ENCODE measurements at regions not wholly inside any gene's neighbourhood (a gene's known extent, or its start where the extent isn't known, plus 50 kb on each side); places are given as distances from the start of the nearest gene placed in this dataset.

DNA sequence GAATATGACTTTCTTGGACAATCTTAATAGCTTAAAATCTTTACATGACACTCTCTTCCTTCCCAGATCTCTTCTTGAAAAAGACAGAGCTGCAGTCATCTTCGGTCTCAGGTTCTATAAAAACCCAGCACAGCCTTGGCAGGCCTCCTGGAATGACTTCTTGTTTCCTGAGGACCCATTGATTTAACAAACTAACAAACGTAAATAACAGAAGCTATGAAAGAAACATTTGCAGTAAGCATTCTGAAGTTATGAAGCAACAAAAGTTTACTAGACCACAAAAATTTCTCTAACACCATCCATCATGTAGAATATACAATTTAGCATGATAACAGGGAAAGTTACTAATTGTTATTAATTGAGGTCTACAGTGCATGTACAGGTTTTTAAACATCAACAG, 62.8 kb upstream of the STARD13 start:
- TF ChIP-seq, protein P1, sequence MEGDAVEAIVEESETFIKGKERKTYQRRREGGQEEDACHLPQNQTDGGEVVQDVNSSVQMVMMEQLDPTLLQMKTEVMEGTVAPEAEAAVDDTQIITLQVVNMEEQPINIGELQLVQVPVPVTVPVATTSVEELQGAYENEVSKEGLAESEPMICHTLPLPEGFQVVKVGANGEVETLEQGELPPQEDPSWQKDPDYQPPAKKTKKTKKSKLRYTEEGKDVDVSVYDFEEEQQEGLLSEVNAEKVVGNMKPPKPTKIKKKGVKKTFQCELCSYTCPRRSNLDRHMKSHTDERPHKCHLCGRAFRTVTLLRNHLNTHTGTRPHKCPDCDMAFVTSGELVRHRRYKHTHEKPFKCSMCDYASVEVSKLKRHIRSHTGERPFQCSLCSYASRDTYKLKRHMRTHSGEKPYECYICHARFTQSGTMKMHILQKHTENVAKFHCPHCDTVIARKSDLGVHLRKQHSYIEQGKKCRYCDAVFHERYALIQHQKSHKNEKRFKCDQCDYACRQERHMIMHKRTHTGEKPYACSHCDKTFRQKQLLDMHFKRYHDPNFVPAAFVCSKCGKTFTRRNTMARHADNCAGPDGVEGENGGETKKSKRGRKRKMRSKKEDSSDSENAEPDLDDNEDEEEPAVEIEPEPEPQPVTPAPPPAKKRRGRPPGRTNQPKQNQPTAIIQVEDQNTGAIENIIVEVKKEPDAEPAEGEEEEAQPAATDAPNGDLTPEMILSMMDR (IDR thresholded peaks at IDR 0.05; ENCODE audit: control extremely low read depth, extremely low read depth), result no peak
- Histone ChIP-seq H3K4me1 (ENCODE audit: control insufficient read depth in 5 of 5, insufficient read depth in 5 of 5, low read length in 5 of 5) (peaks cover 0 to 24% (median 6%) of the 10 kb centered on the region in 5 donors), H3K27ac (ENCODE audit: low read depth in 1 of 2, low read length in 1 of 2) (no peak overlapping the region), H3K27me3 (ENCODE audit: control insufficient read depth in 3 of 3, insufficient read depth in 3 of 3, low read length in 2 of 3) (no peaks in the 10 kb centered on the region), H3K36me3 (ENCODE audit: control insufficient read depth in 4 of 4, insufficient read depth in 4 of 4, low read length in 4 of 4) (no peaks in the 10 kb centered on the region), H3K4me3 (no peak overlapping the region), H3K9me3 (ENCODE audit: control insufficient read depth in 4 of 4, insufficient read depth in 3 of 4, low read length in 3 of 4) (no peaks in the 10 kb centered on the region), H3K9ac (ENCODE audit: insufficient read depth in 1 of 2, low read length in 2 of 2) (no peak overlapping the region)
- DNase-seq, result no peak
- ATAC-seq (ENCODE audit: insufficient read depth, low FRiP score), result no peak
- 46 to 66% methylated on average over 2 of the region's 2 CpGs for whole genome bisulfite sequencing, 2 donors

GRCh38 chr13:33349288-33349985, 63.9 kb upstream of the STARD13 start:
- ATAC-seq (ENCODE audit: insufficient read depth, low FRiP score), result peak; percentile 13
- H3K4me3 ChIP-seq, result peak overlapping the region; percentile 84
- no peaks in the 10 kb centered on the region for H3K27me3 ChIP-seq (ENCODE audit: control insufficient read depth in 3 of 3, insufficient read depth in 3 of 3, low read length in 2 of 3)
- H3K36me3 ChIP-seq (ENCODE audit: control insufficient read depth in 4 of 4, insufficient read depth in 4 of 4, low read length in 4 of 4), result no peaks in the 10 kb centered on the region
- no peaks in the 10 kb centered on the region for H3K9me3 ChIP-seq (ENCODE audit: control insufficient read depth in 4 of 4, insufficient read depth in 3 of 4, low read length in 3 of 4)
- H3K27ac ChIP-seq (ENCODE audit: low read depth in 1 of 2, low read length in 1 of 2), result peak overlapping the region; percentile 75 to 92
- H3K9ac ChIP-seq (ENCODE audit: insufficient read depth in 1 of 2, low read length in 2 of 2), result peak overlapping the region; percentile 27 to 35
- TF ChIP-seq, protein P1 (IDR thresholded peaks at IDR 0.05; ENCODE audit: control extremely low read depth, extremely low read depth), result no peak
- no peak for DNase-seq
- H3K4me1 ChIP-seq (ENCODE audit: control insufficient read depth in 5 of 5, insufficient read depth in 5 of 5, low read length in 5 of 5), result peaks cover 0 to 28% (median 6%) of the 10 kb centered on the region in 5 donors
- WGBS, 2 donors, result 46 to 63% methylated on average over 21 of the region's 21 CpGs

- DNase-seq (peak; percentile 62 to 77 (median 64)), ATAC-seq (ENCODE audit: insufficient read depth, low FRiP score) (peak; percentile 91)
- H3K9ac ChIP-seq (ENCODE audit: insufficient read depth in 1 of 2, low read length in 2 of 2), result peak overlapping the region; percentile 27 to 67
- TF ChIP-seq, protein P1 (IDR thresholded peaks at IDR 0.05; ENCODE audit: control extremely low read depth, extremely low read depth), result no peak
- WGBS, 2 donors, result 2% methylated on average over 63 to 84 of the region's 84 CpGs
- peaks cover 0 to 28% (median 6%) of the 10 kb centered on the region in 5 donors for H3K4me1 ChIP-seq (ENCODE audit: control insufficient read depth in 5 of 5, insufficient read depth in 5 of 5, low read length in 5 of 5)
- H3K4me3 ChIP-seq, result peak overlapping the region; percentile 84
- peak overlapping the region; percentile 75 to 92 for H3K27ac ChIP-seq (ENCODE audit: low read depth in 1 of 2, low read length in 1 of 2)
- H3K27me3 ChIP-seq (ENCODE audit: control insufficient read depth in 3 of 3, insufficient read depth in 3 of 3, low read length in 2 of 3), result no peaks in the 10 kb centered on the region
- no peaks in the 10 kb centered on the region for H3K36me3 ChIP-seq (ENCODE audit: control insufficient read depth in 4 of 4, insufficient read depth in 4 of 4, low read length in 4 of 4)
- no peaks in the 10 kb centered on the region for H3K9me3 ChIP-seq (ENCODE audit: control insufficient read depth in 4 of 4, insufficient read depth in 3 of 4, low read length in 3 of 4)
These were observed 64.7 kb upstream of the STARD13 start for GRCh38 chr13:33349986-33350826.

Measured in lung (tissue), 11 donors.